Medulla oblongata (tissue), 1 donor: ENCODE measurements at regions not wholly inside any gene's neighbourhood (a gene's known extent, or its start where the extent isn't known, plus 50 kb on each side); places are given as distances from the start of the nearest gene placed in this dataset.
A peak's percentile ranks its signal among the peaks of the same experiment; 100 is the strongest.

Experiments
- DNase-seq: peaks from one replicate; pipeline ENCODE4 v3.0.0-alpha.2; 2015; ENCODE audit errors: extremely low spot score

GRCh38 chr13:85383291-85383690, 415.9 kb downstream of the SLITRK6 start:
- DNase-seq: no peak

- DNase-seq: no peak
These were observed 418.1 kb downstream of the SLITRK6 start for GRCh38 chr13:85381082-85381481.

- DNase-seq: no peak
These were observed 419.2 kb downstream of the SLITRK6 start for GRCh38 chr13:85379991-85380390.

GRCh38 chr13:85379433-85379832, 419.8 kb downstream of the SLITRK6 start:
- no peak for DNase-seq

GRCh38 chr13:85377783-85378182, 421.4 kb downstream of the SLITRK6 start:
- DNase-seq: no peak

GRCh38 chr13:85373322-85373721, 425.9 kb downstream of the SLITRK6 start:
- DNase-seq: no peak

GRCh38 chr13:85371254-85371653, 428.0 kb downstream of the SLITRK6 start:
- no peak for DNase-seq

- no peak for DNase-seq
These were observed 430.5 kb downstream of the SLITRK6 start for GRCh38 chr13:85368686-85369085.

- DNase-seq: no peak
These were observed 431.3 kb downstream of the SLITRK6 start for GRCh38 chr13:85367887-85368286.

- no peak for DNase-seq
These were observed 432.3 kb downstream of the SLITRK6 start for GRCh38 chr13:85366759-85367417.

GRCh38 chr13:85363504-85363903, 435.7 kb downstream of the SLITRK6 start:
- DNase-seq: no peak

GRCh38 chr13:85362980-85363379, 436.2 kb downstream of the SLITRK6 start:
- DNase-seq: no peak

- DNase-seq: no peak
These were observed 452.0 kb downstream of the SLITRK6 start for GRCh38 chr13:85347251-85347650.

GRCh38 chr13:85334187-85334586, 465.0 kb downstream of the SLITRK6 start:
- DNase-seq: no peak

- DNase-seq: no peak
These were observed 465.7 kb downstream of the SLITRK6 start for GRCh38 chr13:85333506-85334020.

- no peak for DNase-seq
These were observed 466.6 kb downstream of the SLITRK6 start for GRCh38 chr13:85332615-85333014.

- DNase-seq: no peak
These were observed 477.5 kb downstream of the SLITRK6 start for GRCh38 chr13:85321734-85322133.

- DNase-seq: no peak
These were observed 481.4 kb downstream of the SLITRK6 start for GRCh38 chr13:85317781-85318180.

GRCh38 chr13:85316506-85317025, 482.7 kb downstream of the SLITRK6 start:
- no peak for DNase-seq

GRCh38 chr13:85314686-85315085, 484.5 kb downstream of the SLITRK6 start:
- peak; percentile 74 for DNase-seq

- no peak for DNase-seq
These were observed 485.3 kb downstream of the SLITRK6 start for GRCh38 chr13:85313761-85314503.

- no peak for DNase-seq
These were observed 487.1 kb downstream of the SLITRK6 start for GRCh38 chr13:85312071-85312470.

GRCh38 chr13:85303630-85304029, 495.6 kb downstream of the SLITRK6 start:
- no peak for DNase-seq
